ENCODE measurements at regions not wholly inside any gene's neighbourhood (a gene's known extent, or its start where the extent isn't known, plus 50 kb on each side); places are given as distances from the start of the nearest gene placed in this dataset.
"Not testable (repeated sequence)": the region's sequence is repeated elsewhere in the genome, so short reads cannot be mapped to it uniquely, and the experiment has no call there.

DNA sequence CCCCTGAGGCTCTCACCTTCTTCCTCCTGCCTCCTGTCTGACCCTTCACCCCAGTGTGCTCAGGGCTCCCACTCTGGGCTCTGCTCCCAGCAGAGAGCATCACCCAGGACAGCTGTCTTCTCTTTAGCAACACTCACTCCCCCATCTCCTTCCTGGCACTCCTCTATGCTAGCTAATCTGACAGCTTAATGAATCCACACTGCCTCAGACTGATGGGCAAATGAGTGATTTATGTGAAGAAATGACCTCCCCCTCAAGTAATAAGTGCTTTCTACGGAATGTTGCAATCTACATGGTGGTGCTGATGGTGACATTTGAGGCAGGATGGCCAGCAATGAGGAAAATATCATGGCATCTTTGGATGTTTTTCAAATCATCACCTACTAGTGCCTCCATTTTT, 83.6 kb downstream of the LSM3 start:
- DNase-seq (no peak), ATAC-seq (peak; percentile 38 to 67)
- Histone ChIP-seq H3K27me3 (ENCODE audit: control insufficient read depth, insufficient read depth) (no peaks in the 10 kb centered on the region), H3K27ac (ENCODE audit: low read length) (no peak overlapping the region), H3K4me1 (ENCODE audit: control insufficient read depth, insufficient read depth, low read length) (no peaks in the 10 kb centered on the region), H3K9me3 (ENCODE audit: control insufficient read depth, low read length) (no peaks in the 10 kb centered on the region), H3K4me3 (ENCODE audit: low read length) (no peak overlapping the region)
- WGBS, result 53% methylated on average over 1 of the region's 1 CpG
- intact Hi-C loops (cut with DNase I), result loop anchor here in 3 of 4 donors (5.0 kb wide), 1 partner anchor 205 kb away; no protein-coding TSS in a partner anchor

DNA sequence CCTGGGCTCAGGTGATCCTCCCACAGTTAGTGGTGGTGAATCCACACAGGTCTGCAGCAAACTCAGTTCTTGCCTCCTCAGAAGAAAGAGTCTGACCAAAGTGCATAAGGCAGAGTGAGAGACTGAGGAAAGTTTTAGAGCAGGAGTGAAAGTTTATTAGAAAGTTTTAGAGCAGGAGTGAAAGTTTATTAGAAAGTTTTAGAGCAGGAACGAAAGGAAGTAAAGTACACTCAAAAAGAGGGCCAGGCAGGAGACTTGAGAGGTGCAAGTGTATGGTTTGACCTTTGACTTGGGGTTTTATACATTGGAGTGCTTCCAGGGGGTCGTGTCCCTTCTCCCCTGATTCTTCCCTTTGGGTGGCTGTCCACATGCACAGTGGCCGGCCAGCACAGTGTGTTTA, 84.2 kb downstream of the LSM3 start:
- Histone ChIP-seq H3K27me3 (ENCODE audit: control insufficient read depth, insufficient read depth) (no peaks in the 10 kb centered on the region), H3K27ac (ENCODE audit: low read length) (no peak overlapping the region), H3K4me1 (ENCODE audit: control insufficient read depth, insufficient read depth, low read length) (no peaks in the 10 kb centered on the region), H3K9me3 (ENCODE audit: control insufficient read depth, low read length) (no peaks in the 10 kb centered on the region), H3K4me3 (ENCODE audit: low read length) (no peak overlapping the region)
- no peak for DNase-seq
- intact Hi-C loops (cut with DNase I), result loop anchor here in 3 of 4 donors (5.0 kb wide), 1 partner anchor 204 kb away; no protein-coding TSS in a partner anchor
- 83% methylated on average over 3 of the region's 3 CpGs for WGBS
- no peak for ATAC-seq

- no peaks in the 10 kb centered on the region for H3K9me3 ChIP-seq (ENCODE audit: control insufficient read depth, low read length)
- no peaks in the 10 kb centered on the region for H3K4me1 ChIP-seq (ENCODE audit: control insufficient read depth, insufficient read depth, low read length)
- no peak for ATAC-seq
- no peak overlapping the region for H3K27ac ChIP-seq (ENCODE audit: low read length)
- H3K27me3 ChIP-seq (ENCODE audit: control insufficient read depth, insufficient read depth), result no peaks in the 10 kb centered on the region
- DNase-seq, result no peak
- H3K4me3 ChIP-seq (ENCODE audit: low read length), result no peak overlapping the region
- WGBS, result 94% methylated on average over 9 of the region's 9 CpGs
- intact Hi-C loops (cut with DNase I), result loop anchor here in 3 of 4 donors (5.0 kb wide), 1 partner anchor 204 kb away; no protein-coding TSS in a partner anchor
These were observed 84.8 kb downstream of the LSM3 start for GRCh38 chr3:14263317-14264005.

DNA sequence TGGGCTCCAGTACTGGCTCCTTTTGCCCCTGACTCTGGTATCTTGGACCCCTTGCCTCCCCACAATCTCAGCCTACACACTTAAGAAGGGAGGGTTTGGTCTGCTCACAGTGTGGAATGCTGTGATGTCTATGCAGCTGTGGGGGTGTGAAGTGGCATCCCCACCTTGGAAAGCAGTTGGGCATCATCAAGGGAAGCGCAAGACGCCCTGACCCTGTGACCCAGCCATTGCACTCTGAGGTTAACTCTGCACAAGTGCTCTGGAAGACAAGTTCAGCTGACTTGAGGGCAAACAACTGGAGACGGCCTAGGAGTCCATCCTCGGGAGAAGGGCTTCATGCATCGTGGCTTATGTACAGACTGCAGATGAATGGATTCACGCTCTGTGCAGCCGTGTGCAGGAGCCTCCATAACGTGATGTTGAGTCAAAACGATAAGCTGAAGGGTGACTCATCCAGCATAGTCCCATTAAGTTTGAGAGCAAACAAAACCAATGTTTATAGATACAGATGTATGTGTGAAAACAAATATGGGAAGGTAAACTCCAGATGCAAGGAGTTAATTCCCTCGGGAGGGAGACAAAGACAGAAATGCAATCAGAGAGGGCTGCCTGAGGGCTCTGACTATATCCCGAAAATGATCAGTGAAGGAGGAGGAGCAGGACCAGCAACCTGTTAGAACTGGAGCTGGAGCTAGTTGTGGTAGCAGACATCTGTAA, 86.8 kb downstream of the LSM3 start:
- Histone ChIP-seq H3K27ac (ENCODE audit: low read length) (no peak overlapping the region), H3K27me3 (ENCODE audit: control insufficient read depth, insufficient read depth) (no peaks in the 10 kb centered on the region), H3K4me1 (ENCODE audit: control insufficient read depth, insufficient read depth, low read length) (no peaks in the 10 kb centered on the region), H3K9me3 (ENCODE audit: control insufficient read depth, low read length) (no peaks in the 10 kb centered on the region), H3K4me3 (ENCODE audit: low read length) (no peak overlapping the region)
- 82% methylated on average over 11 of the region's 11 CpGs for WGBS
- ATAC-seq, result no peak
- no peak for DNase-seq
- intact Hi-C loops (cut with DNase I), result no loop called here

DNA sequence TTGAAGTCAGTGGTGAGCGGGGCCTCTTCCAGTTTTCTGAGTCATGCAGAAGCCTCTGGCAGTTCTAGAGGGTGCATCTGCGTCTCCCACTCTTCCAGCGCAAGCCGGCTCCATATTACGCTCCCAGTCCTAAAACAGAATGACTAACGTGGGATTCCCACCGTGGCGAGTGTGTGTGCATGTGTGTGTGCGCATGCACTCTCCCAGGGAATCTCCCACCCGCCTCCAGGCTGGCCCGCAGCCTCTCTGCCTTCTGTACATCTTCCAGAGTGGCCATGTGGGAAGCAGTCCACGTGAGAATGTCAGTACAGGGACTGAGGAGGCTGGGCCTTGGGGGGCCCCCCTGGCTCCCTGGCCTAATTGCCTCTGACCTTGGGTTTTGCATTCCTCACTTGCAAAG, 87.7 kb downstream of the LSM3 start:
- Histone ChIP-seq H3K4me1 (ENCODE audit: control insufficient read depth, insufficient read depth, low read length) (no peaks in the 10 kb centered on the region), H3K27ac (ENCODE audit: low read length) (no peak overlapping the region), H3K27me3 (ENCODE audit: control insufficient read depth, insufficient read depth) (no peaks in the 10 kb centered on the region), H3K4me3 (ENCODE audit: low read length) (no peak overlapping the region), H3K9me3 (ENCODE audit: control insufficient read depth, low read length) (no peaks in the 10 kb centered on the region)
- DNase-seq, result peak in 2 of 3 donors; percentile 53 to 57
- peak; percentile 49 to 63 for ATAC-seq
- intact Hi-C loops (cut with DNase I), result no loop called here
- WGBS, result 63% methylated on average over 12 of the region's 12 CpGs

DNA sequence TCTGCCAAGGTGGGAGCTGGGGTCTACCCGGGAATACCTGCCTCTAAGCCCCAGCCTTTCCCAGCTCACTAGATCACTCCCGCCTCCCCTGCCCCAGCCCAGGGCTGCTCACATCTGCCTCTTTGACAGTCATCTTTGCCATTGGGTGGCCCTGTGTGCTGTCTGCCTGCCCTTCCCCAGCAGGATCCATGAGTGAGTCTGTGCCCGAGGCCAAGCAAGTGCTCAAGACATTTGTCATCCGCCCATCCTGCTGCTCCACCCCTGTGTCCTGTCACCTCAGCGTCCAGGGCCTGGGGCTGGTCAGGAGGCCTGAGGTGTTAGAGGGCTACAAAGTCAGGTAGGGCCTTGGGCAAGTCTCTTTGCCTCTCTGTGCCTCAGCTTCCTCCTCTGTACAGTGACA, 89.4 kb downstream of the LSM3 start:
- H3K4me3 ChIP-seq (ENCODE audit: low read length), result no peak overlapping the region
- intact Hi-C loops (cut with DNase I), result no loop called here
- H3K27ac ChIP-seq (ENCODE audit: low read length), result no peak overlapping the region
- H3K27me3 ChIP-seq (ENCODE audit: control insufficient read depth, insufficient read depth), result no peaks in the 10 kb centered on the region
- no peak for ATAC-seq
- no peaks in the 10 kb centered on the region for H3K4me1 ChIP-seq (ENCODE audit: control insufficient read depth, insufficient read depth, low read length)
- no peak for DNase-seq
- WGBS, result 89% methylated on average over 5 of the region's 5 CpGs
- H3K9me3 ChIP-seq (ENCODE audit: control insufficient read depth, low read length), result no peaks in the 10 kb centered on the region

GRCh38 chr3:14268897-14269296, 90.3 kb downstream of the LSM3 start:
- no peak overlapping the region for H3K4me3 ChIP-seq (ENCODE audit: low read length)
- no peak for ATAC-seq
- no peak for DNase-seq
- H3K4me1 ChIP-seq (ENCODE audit: control insufficient read depth, insufficient read depth, low read length), result no peaks in the 10 kb centered on the region
- 98% methylated on average over 1 of the region's 1 CpG for WGBS
- intact Hi-C loops (cut with DNase I), result no loop called here
- H3K27me3 ChIP-seq (ENCODE audit: control insufficient read depth, insufficient read depth), result no peaks in the 10 kb centered on the region
- H3K9me3 ChIP-seq (ENCODE audit: control insufficient read depth, low read length), result no peaks in the 10 kb centered on the region
- no peak overlapping the region for H3K27ac ChIP-seq (ENCODE audit: low read length)

DNA sequence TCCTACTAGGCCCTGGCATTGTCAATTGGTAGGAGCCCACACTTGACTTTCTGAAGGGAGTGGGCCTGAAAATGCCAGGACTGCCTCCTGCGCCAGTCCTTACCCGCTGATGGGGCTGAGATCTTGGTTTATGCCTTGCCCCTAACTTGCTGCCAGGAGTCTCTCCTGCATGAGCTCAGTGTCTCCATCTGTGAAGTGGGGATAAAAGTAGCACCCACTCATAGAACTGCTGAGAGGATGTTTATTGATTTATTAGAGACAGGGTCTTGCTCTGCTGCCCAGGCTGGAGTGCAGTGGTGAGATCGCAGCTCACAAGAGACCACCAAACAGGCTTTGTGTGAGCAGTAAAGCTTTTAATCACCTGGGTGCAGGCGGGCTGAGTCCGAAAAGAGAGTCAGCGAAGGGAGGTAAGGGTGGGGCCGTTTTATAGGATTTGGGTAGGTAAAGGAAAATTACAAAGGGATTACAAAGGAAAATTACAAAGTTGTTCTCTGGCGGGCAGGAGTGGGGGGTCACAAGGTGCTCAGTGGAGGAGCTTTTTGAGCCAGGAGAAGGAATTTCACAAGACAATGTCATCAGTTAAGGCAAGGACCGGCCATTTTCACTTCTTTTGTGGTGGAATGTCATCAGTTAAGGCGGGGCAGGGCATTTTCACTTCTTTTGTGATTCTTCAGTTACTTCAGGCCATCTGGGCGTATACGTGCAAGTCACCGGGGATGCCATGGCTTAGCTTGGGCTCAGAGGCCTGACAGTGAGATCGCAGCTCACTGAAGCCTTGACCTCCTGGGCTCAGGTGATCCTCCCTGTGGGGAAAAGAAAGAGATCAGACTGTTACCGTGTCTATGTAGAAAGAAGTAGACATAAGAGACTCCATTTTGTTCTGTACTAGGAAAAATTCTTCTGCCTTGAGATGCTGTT, 93.7 kb downstream of the LSM3 start:
- DNase-seq, result not testable (repeated sequence)

GRCh38 chr3:14272959-14273560, 94.4 kb downstream of the LSM3 start:
- H3K27me3 ChIP-seq (ENCODE audit: control insufficient read depth, insufficient read depth); ATAC-seq; intact Hi-C loops (cut with DNase I); H3K4me3 ChIP-seq (ENCODE audit: low read length); H3K4me1 ChIP-seq (ENCODE audit: control insufficient read depth, insufficient read depth, low read length); H3K9me3 ChIP-seq (ENCODE audit: control insufficient read depth, low read length); DNase-seq; H3K27ac ChIP-seq (ENCODE audit: low read length): not testable (repeated sequence)
- 66% methylated on average over 7 of the region's 7 CpGs for WGBS

More for the DNA sequence above, 93.7 kb downstream of the LSM3 start:
- H3K4me3 ChIP-seq (ENCODE audit: low read length); H3K4me1 ChIP-seq (ENCODE audit: control insufficient read depth, insufficient read depth, low read length); H3K27me3 ChIP-seq (ENCODE audit: control insufficient read depth, insufficient read depth); H3K9me3 ChIP-seq (ENCODE audit: control insufficient read depth, low read length); H3K27ac ChIP-seq (ENCODE audit: low read length); intact Hi-C loops (cut with DNase I); ATAC-seq: not testable (repeated sequence)
- 94% methylated on average over 14 of the region's 15 CpGs for WGBS

DNA sequence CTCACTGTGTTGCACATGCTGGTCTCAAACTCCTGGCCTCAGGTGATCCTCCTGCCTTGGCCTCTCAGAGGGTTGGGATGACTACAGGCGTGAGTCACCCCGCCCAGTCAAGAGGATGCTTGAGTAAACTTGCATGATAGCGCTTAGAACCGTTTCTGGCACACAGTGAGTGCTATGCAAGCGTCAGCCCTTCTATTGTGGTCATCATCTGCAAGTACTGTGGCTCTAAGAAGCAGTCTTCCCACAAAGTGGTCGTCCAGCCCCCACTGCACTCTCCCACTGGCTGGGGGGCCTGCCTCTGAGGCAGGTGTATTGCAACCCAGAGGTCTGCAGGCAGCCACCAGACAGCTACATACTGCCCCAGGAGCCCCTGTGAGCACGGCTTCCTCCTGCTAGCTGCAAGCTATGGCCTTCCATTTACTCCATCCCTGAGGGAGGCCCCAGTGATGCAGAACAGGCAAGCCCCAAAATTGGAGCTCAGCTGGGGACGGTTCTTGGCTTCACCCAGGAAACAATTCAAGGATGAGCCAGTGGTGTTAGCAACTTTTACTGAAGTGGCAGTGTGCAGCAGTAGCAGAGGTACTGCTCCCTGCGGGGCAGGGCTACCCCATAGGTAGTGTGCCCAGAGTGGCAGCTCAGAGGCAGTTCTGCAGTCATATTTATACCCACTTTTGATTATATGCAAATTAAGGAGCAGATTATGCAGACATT, 95.4 kb downstream of the LSM3 start:
- WGBS, result 81% methylated on average over 9 of the region's 9 CpGs
- no peak overlapping the region for H3K4me3 ChIP-seq (ENCODE audit: low read length)
- H3K4me1 ChIP-seq (ENCODE audit: control insufficient read depth, insufficient read depth, low read length), result no peaks in the 10 kb centered on the region
- no peak overlapping the region for H3K27ac ChIP-seq (ENCODE audit: low read length)
- DNase-seq (no peak), ATAC-seq (no peak)
- intact Hi-C loops (cut with DNase I), result no loop called here
- H3K9me3 ChIP-seq (ENCODE audit: control insufficient read depth, low read length), result no peaks in the 10 kb centered on the region
- no peaks in the 10 kb centered on the region for H3K27me3 ChIP-seq (ENCODE audit: control insufficient read depth, insufficient read depth)

All from right cardiac atrium (tissue), 5 donors.